GM19099 (cell line): ENCODE measurements at regions not wholly inside any gene's neighbourhood (a gene's known extent, or its start where the extent isn't known, plus 50 kb on each side); places are given as distances from the start of the nearest gene placed in this dataset.

Experiments used
- POLR2A ChIP-seq: IDR thresholded peaks from 3 replicates; pipeline ENCODE4 v1.6.1; 2011; ENCODE audit warnings: low read depth; ENCODE audit not compliant: insufficient read length; ENCODE audit errors: extremely low read depth

DNA sequence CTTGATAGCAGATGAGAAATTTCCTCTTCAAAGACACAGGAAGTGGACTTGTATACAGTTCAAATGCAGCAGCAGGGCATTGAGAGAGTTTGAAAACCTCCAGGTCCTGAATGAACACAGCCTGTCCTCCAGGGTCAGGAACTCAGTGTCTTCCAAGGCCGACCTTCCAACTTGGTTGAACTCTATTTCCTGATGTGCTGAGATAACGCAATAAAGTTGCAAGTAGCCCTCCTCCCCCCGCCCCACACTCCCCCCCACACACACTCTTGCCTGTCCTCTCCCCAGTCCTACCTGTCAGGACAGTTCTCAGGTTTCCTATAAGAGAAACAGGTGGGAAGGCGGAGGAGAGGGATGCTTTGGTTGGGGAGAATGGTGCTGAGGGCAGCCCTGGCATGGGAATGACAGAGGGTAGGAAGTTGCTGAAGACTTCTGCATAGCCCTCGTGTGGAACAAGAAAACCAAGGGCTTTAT is 90.0 kb downstream of the CCDC71L start:
- TF ChIP-seq POLR2A = no peak

DNA sequence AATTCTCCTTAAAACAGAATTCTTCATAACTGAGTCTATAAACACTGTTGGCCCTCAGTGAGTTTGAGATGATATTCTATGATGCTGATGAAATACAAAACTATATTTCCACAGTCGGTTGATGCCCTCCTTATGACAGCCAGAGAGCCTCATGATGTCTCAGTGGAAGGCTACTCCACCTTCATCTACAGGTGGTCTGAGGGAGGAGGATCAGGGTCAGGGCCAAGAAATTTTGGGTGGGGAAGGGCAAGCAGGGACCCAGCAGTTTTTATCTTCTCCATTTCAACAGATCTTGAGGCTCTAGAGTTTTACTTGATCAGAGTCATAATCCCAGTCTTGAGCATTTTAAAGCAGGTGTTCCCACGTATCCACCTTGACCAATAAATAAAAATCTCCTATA is 90.8 kb downstream of the CCDC71L start:
- TF ChIP-seq POLR2A = no peak

DNA sequence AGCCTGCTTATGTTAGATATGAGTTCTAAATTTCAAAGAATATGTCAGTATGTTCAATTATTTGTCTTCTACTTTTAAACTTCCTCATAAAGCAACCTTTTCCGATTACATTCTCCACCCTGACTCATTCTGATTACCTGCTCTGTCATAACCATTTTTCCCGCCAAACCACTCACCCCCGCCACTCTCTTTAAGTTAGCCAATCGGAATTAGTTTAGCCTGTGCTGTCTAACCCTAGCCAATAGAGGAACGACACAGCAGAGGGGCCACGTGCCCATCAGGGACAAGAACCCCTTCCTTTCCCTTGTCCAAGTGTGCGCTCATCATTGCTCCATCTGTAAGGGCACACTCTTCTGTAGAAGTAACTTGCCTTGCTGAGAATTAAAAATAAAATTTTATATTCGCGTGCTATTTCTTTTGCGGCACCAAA is 91.4 kb downstream of the CCDC71L start:
- no peak for TF ChIP-seq POLR2A

DNA sequence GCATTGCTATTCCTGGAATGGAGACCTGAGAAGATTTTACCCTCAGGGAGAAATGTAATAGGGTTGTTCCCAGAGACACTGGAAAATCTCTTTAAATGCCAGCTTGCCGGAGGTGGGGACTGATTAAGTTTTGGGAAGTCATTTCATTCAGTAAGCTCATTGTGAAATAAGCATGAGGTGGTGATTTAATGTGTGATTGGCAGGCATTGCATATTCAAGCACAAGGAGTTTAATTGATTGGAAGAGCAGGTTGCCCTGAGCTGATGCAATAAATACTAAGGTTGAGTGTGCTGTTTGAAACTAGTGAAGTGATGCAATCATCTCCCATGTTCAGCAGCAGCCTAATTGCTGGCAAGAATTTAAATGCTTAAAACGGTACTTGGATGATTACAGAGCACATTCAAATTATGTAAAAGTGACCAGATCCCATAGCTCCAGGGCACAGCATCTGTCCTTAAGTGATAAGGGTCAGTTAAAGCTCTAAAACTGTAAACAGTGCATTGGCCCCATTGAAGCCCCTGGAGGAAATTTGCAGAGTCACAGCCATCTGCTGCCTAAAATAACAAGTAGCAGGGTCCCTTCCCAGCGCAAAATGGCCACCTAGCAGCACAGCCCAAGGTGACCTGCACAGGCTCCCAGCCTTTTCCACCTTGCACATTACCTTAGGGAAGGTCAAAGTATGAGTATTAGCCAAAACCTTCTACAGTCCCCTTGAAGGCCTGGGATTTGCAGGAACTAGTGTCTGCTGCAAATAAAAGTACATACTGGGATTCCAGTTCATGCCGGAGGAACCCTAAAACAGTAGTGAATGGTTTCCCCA is 92.1 kb downstream of the CCDC71L start:
- no peak for TF ChIP-seq POLR2A

DNA sequence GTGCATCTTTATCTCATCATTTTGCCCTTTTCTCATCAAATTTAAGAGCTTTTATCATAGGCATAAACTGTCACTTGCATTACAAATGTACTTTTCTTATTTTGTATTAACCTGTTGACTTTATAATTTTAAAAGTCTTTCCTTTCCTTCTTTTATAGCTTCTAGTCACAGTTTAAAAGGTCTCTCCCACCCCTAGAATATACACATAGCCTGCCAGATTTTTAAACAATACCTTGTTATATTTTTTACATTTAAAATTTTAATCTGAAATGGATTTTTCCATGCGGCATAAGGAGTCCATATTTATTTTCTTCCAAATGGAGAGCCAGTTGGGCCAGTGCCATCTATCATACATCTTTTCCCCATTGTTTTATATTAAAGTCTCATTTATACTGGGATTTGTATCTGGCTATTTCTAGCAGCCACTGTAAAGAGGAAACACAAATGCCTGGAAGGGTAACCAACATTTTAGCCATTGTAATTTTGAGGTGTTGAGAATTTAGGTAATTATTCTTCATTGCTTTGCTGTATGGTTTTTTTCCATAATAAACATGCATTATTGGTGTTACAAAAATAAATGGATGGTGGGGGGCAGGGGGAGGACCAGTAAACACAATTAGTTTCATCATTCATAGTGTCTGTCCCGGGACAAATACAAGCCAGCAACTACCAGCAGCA is 92.8 kb downstream of the CCDC71L start:
- no peak for TF ChIP-seq POLR2A

DNA sequence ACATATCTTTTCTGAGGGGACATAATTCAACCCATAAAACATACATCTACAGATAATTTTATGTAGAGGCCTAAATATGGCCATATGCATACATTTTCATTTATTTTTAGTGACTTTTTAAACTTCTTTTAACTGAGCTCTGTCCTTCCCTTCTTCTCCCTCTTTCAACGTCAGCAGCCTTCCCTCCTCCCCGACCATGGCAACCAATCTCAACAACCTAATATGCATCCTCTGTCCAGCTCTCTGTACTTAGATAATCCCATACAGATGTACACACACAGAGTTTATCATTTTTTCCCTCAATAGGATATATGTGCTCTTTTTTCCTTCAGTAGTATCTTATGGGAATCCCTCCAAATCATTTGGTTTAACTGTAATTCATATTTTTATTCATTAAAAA is 94.3 kb downstream of the CCDC71L start:
- no peak for TF ChIP-seq POLR2A

DNA sequence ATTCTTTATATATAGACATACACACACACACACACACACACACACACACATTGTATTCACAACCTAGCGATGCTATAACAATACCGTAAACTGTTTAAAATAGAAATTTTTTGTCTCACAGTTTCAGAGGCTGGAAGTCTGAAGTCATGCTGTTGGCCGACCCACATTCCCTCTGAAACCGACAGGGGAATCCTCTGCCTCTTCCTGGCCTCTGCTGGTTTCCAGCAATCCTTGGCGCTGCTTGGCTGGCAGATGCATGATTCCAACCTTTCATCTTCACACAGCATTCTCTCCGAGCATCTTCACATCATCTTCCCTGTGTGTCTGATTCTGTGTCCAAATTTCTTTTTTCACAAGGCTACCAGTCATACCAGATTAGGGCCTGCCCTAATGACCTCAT is 94.8 kb downstream of the CCDC71L start:
- no peak for TF ChIP-seq POLR2A

DNA sequence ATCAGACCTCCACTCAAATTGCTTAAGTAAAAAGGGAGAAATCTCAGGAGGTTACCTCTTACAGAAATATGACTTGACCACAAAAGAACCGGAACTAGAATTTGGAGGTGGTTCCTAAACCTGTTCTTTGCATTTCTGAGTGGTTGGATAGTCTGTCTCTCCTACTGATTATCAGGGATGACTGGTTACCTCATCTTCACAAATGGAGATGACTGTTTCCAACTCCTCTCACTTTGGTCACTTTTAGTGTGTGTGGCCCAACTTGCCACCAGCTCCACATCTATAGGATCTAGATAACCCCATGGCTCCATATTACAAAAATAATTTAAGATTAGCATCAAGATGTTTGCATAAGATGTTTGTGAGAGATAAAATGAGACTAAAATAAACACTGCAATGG is 95.5 kb downstream of the CCDC71L start:
- no peak for TF ChIP-seq POLR2A

DNA sequence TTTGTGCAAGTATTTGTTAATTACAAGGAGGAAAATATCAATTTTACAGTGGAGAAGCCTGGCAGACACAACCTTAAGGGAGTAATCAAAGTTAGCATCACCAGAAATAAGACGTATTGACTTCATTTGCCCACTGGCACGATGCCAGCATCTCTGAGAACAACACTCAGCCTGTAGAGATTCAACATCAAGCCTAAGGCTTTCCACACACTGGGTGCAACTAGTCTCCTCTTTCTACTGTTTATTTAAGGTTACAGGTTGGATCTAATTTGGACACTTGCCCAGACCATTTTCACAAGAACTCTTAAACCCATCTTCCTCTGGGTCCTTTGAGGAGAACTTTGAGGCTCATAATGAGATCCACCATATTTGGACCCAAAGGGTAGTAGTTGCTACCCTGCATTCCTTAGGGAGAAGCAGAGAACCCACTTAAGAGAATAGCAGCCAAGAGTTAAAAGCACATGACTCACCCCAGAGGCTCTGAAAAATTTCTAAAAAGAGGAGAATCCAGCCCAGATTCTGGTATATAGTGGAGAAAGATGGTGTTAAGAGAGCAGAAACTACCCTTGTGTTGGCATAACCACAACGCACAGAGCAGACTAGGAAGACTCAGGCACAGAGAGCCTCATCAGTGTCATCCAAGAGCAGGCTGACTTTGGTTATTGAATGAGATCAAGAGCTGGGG is 97.3 kb downstream of the CCDC71L start:
- TF ChIP-seq POLR2A = no peak

DNA sequence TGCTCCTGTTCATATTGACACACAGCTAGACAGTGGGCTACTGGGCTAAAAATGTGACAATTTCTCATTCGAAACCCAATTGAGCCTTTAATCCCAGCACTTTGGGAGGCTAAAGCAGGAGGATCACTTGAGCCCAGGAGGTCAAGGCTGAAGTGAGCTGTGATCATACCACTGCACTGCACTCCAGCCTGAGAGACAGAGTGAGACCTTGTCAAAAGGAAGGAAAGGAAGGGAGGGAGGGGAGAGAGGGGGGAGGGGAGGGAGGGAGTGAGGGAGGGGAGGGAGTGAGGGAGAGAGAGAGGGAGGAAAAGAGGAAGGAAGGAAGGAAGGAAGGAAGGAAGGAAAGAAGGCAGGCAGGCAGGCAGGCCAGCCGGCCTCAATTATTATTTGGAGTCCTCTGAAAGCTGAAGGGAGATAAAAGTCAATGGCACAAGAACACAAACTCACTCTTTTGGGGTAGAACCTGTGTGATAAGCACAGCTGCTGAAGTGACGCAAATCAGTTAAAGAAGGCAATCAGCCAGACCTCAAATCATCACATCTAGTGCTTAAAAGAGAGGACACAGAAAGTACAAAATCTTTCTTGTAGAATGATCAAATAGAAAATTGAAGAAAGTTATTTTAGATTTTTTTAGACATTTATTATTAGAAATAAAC is 98.1 kb downstream of the CCDC71L start:
- no peak for TF ChIP-seq POLR2A

DNA sequence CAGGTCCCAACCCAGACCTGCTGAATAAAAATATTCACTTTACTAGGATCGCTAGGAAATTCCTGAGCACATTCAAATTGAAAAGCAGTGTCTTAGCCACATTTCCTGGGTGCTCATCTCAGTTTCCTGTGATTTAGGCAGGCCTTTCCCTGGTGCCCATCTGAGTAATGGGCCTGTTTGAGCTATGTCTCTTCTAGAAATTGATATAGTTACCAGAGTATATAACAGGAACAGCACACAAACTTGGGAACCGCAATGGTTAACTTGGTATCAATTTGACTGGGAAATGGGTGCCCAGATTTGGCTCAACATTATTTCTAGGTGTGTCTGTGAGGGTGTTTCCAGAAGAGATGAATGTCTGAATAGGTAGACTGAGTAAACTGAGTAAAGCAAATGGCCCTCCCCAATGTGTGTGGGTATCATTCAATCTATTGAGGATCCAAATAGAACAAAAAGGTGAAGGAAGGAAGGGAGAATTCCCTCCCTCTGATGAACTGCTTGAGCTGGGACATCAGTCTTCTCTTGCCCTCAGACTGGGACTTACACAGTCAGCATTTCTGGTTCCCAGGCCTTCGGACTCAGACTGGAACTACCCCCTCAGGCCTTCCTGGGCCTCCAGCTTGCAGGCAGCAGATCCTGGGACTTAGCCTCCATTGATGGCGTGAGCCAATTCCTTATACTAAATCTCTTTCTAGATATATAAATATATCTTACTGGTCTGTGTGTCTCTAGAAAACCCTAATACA is 99.1 kb downstream of the CCDC71L start:
- TF ChIP-seq POLR2A = no peak

DNA sequence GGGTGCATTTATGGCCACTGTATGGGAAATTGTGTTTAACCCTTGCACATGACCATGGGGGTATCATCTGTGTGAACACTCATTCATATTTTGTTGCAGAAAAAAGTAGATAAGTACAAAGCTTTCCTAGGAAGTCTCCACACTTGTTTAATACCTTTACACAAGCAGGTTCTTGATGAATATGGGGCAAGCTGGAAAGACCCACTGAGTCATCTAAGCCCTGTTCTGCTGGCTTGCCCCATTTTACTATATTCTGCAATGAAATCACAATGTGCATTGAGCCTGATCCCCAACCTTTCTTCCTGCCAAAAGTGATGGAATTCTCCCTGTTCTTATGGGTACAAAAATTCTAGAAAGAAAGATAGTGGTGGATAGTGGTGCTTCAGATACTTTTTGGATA is 99.8 kb downstream of the CCDC71L start:
- TF ChIP-seq POLR2A = no peak

DNA sequence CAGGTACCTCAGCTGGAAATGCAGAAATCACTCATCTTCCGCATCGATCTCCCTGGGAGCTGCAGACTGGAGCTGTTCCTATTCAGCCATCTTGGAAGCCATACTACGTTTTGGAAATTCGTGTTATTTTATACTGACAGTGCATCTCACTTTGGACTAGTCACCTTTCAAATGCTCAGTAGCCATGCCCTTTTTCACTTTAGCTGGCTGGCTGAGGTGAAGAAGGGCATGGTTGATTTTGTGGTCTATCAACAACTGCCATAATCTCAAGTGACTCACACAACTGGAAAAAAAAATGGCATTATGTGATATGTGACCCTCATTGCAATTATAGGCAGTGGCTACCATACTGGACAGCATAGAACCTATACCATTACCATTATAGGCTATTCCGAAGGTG is 100.5 kb downstream of the CCDC71L start:
- TF ChIP-seq POLR2A = no peak

DNA sequence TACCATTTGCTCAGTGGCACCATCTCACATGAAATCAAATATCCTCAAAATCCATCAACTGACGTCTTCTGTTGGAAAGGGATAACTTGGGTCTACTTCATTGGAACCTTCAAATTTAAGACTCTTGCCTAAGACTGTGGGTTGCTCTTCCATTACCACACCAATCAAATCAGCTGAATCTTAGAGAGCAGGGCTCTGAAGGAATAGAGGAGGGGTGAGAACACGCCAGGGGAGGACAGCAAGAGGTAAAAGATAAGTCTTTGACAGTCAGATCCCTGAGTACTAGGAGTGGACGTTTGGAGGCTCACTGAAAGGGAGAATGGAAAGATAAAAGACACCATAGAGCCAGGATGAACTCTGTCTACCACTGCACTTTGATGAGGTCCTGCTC is 107.5 kb downstream of the CCDC71L start:
- TF ChIP-seq POLR2A = no peak
